Liver (tissue), 3 donors: ENCODE measurements at regions not wholly inside any gene's neighbourhood (a gene's known extent, or its start where the extent isn't known, plus 50 kb on each side); places are given as distances from the start of the nearest gene placed in this dataset.

Experiments used
- CTCF ChIP-seq: fragments of 150-350 bp; IDR thresholded peaks from 2 replicates; pipeline ENCODE4 v1.5.1; 2017; ENCODE audit warnings: improper control_type of control experiment, low read depth, low read length; ENCODE audit not compliant: missing input control
- GABPA ChIP-seq, 2 donors: IDR thresholded peaks in 1 of 2; conservative IDR thresholded peaks in 1 of 2; 2 replicates each; pipeline ENCODE4 v1.6.1; 2016; ENCODE audit warnings: antibody characterized with exemption in 2 of 2, mild to moderate bottlenecking in 1 of 2, moderate library complexity in 1 of 2
- MAX ChIP-seq: IDR thresholded peaks from 2 replicates; pipeline ENCODE4 v1.6.1; 2016; ENCODE audit warnings: antibody characterized with exemption
- RXRA ChIP-seq, 2 donors: IDR thresholded peaks; 2 replicates each; pipeline ENCODE4 v1.6.1; 2017 to 2018; ENCODE audit warnings: antibody characterized with exemption in 2 of 2, mild to moderate bottlenecking in 1 of 2
- YY1 ChIP-seq: IDR thresholded peaks from 2 replicates; pipeline ENCODE4 v1.6.1; 2016; ENCODE audit warnings: antibody characterized with exemption, mild to moderate bottlenecking
- ZBTB33 ChIP-seq: IDR thresholded peaks from 2 replicates; pipeline ENCODE4 v1.6.1; 2016; ENCODE audit warnings: antibody characterized with exemption
- donor health status: healthy.
- donor health status: healthy.

- TF ChIP-seq ZBTB33, result no peak
- TF ChIP-seq GABPA (IDR thresholded peaks at IDR 0.05 in 1 of 2, conservative IDR thresholded peaks at IDR 0.05 in 1 of 2), result no peak
- TF ChIP-seq CTCF, result no peak
- TF ChIP-seq YY1, result no peak
- TF ChIP-seq MAX, result no peak
- TF ChIP-seq RXRA (IDR thresholded peaks at IDR 0.05), result no peak
Observed at GRCh38 chr3:55349851-55350250, 137.3 kb downstream of the WNT5A start.
